ENCODE measurements at regions not wholly inside any gene's neighbourhood (a gene's known extent, or its start where the extent isn't known, plus 50 kb on each side); places are given as distances from the start of the nearest gene placed in this dataset.

- Histone ChIP-seq H3K27me3 (replicated peaks) (no peaks in the 10 kb centered on the region), H3K27ac (no peak overlapping the region), H3K36me3 (replicated peaks) (no peaks in the 10 kb centered on the region), H3K4me3 (ENCODE audit: low read depth, low read length) (no peak overlapping the region)
- in situ Hi-C loops (cut with HindIII; ENCODE audit: low pct_ligation_motif_present, low sequenced_read_pairs) = no loop called here
- no peak for DNase-seq
- TF ChIP-seq CTCF (IDR thresholded peaks at IDR 0.05; ENCODE audit: low read depth, low read length, missing control alignments) = no peak
Observed at GRCh38 chr9:129408535-129409215, 212.2 kb downstream of the C9orf50 start.

GRCh38 chr9:129407905-129408452 is 212.9 kb downstream of the C9orf50 start:
- Histone ChIP-seq H3K27me3 (replicated peaks) (no peaks in the 10 kb centered on the region), H3K4me3 (ENCODE audit: low read depth, low read length) (no peak overlapping the region), H3K36me3 (replicated peaks) (no peaks in the 10 kb centered on the region), H3K27ac (no peak overlapping the region)
- in situ Hi-C loops (cut with HindIII; ENCODE audit: low pct_ligation_motif_present, low sequenced_read_pairs) = no loop called here
- no peak for DNase-seq
- no peak for TF ChIP-seq CTCF (IDR thresholded peaks at IDR 0.05; ENCODE audit: low read depth, low read length, missing control alignments)

- Histone ChIP-seq H3K36me3 (replicated peaks) (no peaks in the 10 kb centered on the region), H3K27ac (no peak overlapping the region), H3K4me3 (ENCODE audit: low read depth, low read length) (no peak overlapping the region), H3K27me3 (replicated peaks) (no peaks in the 10 kb centered on the region)
- in situ Hi-C loops (cut with HindIII; ENCODE audit: low pct_ligation_motif_present, low sequenced_read_pairs) = no loop called here
- DNase-seq = no peak
- no peak for TF ChIP-seq CTCF (IDR thresholded peaks at IDR 0.05; ENCODE audit: low read depth, low read length, missing control alignments)
Observed at GRCh38 chr9:129406278-129407225, 214.3 kb downstream of the C9orf50 start.

GRCh38 chr9:129405827-129406213 is 215.1 kb downstream of the C9orf50 start:
- H3K36me3 ChIP-seq (replicated peaks) = no peaks in the 10 kb centered on the region
- TF ChIP-seq CTCF (IDR thresholded peaks at IDR 0.05; ENCODE audit: low read depth, low read length, missing control alignments) = no peak
- H3K27ac ChIP-seq = no peak overlapping the region
- no peak overlapping the region for H3K4me3 ChIP-seq (ENCODE audit: low read depth, low read length)
- in situ Hi-C loops (cut with HindIII; ENCODE audit: low pct_ligation_motif_present, low sequenced_read_pairs) = no loop called here
- no peak for DNase-seq
- H3K27me3 ChIP-seq (replicated peaks) = no peaks in the 10 kb centered on the region

GRCh38 chr9:129405089-129405826 is 215.6 kb downstream of the C9orf50 start:
- DNase-seq = peak; percentile 40
- H3K4me3 ChIP-seq (ENCODE audit: low read depth, low read length) = no peak overlapping the region
- H3K27ac ChIP-seq = no peak overlapping the region
- no peaks in the 10 kb centered on the region for H3K27me3 ChIP-seq (replicated peaks)
- in situ Hi-C loops (cut with HindIII; ENCODE audit: low pct_ligation_motif_present, low sequenced_read_pairs) = no loop called here
- TF ChIP-seq CTCF (IDR thresholded peaks at IDR 0.05; ENCODE audit: low read depth, low read length, missing control alignments) = no peak
- H3K36me3 ChIP-seq (replicated peaks) = no peaks in the 10 kb centered on the region

All from brain microvascular endothelial cell (primary cell).